Ureter (tissue), 1 donor: ENCODE measurements at regions not wholly inside any gene's neighbourhood (a gene's known extent, or its start where the extent isn't known, plus 50 kb on each side); places are given as distances from the start of the nearest gene placed in this dataset.
"Not testable (repeated sequence)": the region's sequence is repeated elsewhere in the genome, so short reads cannot be mapped to it uniquely, and the experiment has no call there.

Experiments
- DNase-seq: peaks from one replicate; pipeline ENCODE4 v3.0.0-alpha.2; 2020; ENCODE audit warnings: low spot score
- donor health status: DM: yes; HTN: yes; CAD: no.

- DNase-seq: no peak
Measured at GRCh38 chr18:1133541-1133940, 228.9 kb downstream of the ADCYAP1 start.

- DNase-seq: no peak
Measured at GRCh38 chr18:1147730-1148129, 243.1 kb downstream of the ADCYAP1 start.

- no peak for DNase-seq
Measured at GRCh38 chr18:1149709-1150108, 245.0 kb downstream of the ADCYAP1 start.

- no peak for DNase-seq
Measured at GRCh38 chr18:1150344-1150743, 245.7 kb downstream of the ADCYAP1 start.

- DNase-seq: not testable (repeated sequence)
Measured at GRCh38 chr18:1152958-1153357, 248.3 kb downstream of the ADCYAP1 start.

GRCh38 chr18:1173593-1173992 lies 268.9 kb downstream of the ADCYAP1 start:
- DNase-seq: no peak

GRCh38 chr18:1177232-1177631 lies 272.6 kb downstream of the ADCYAP1 start:
- no peak for DNase-seq

- no peak for DNase-seq
Measured at GRCh38 chr18:1191341-1191740, 286.7 kb downstream of the ADCYAP1 start.

GRCh38 chr18:1213126-1213525 lies 308.5 kb downstream of the ADCYAP1 start:
- no peak for DNase-seq

GRCh38 chr18:1222880-1223279 lies 318.2 kb downstream of the ADCYAP1 start:
- no peak for DNase-seq

GRCh38 chr18:1227025-1227424 lies 322.4 kb downstream of the ADCYAP1 start:
- no peak for DNase-seq

- no peak for DNase-seq
Measured at GRCh38 chr18:1229634-1230033, 325.0 kb downstream of the ADCYAP1 start.

GRCh38 chr18:1232867-1233266 lies 328.2 kb downstream of the ADCYAP1 start:
- no peak for DNase-seq

- no peak for DNase-seq
Measured at GRCh38 chr18:1240701-1241100, 336.0 kb downstream of the ADCYAP1 start.

- DNase-seq: no peak
Measured at GRCh38 chr18:1244397-1245122, 339.9 kb downstream of the ADCYAP1 start.

GRCh38 chr18:1246827-1247226 lies 342.2 kb downstream of the ADCYAP1 start:
- DNase-seq: no peak

GRCh38 chr18:1252534-1252933 lies 347.9 kb downstream of the ADCYAP1 start:
- no peak for DNase-seq

- no peak for DNase-seq
Measured at GRCh38 chr18:1252936-1253335, 348.3 kb downstream of the ADCYAP1 start.

- DNase-seq: no peak
Measured at GRCh38 chr18:1253827-1254226, 349.2 kb downstream of the ADCYAP1 start.

GRCh38 chr18:1261054-1261453 lies 356.4 kb downstream of the ADCYAP1 start:
- no peak for DNase-seq

GRCh38 chr18:1267021-1267420 lies 362.4 kb downstream of the ADCYAP1 start:
- DNase-seq: no peak

- DNase-seq: no peak
Measured at GRCh38 chr18:1270081-1270480, 365.4 kb downstream of the ADCYAP1 start.

- no peak for DNase-seq
Measured at GRCh38 chr18:1273469-1273868, 368.8 kb downstream of the ADCYAP1 start.

GRCh38 chr18:1292167-1292566 lies 387.5 kb downstream of the ADCYAP1 start:
- DNase-seq: no peak
